Neutrophil (primary cell): ENCODE measurements at regions not wholly inside any gene's neighbourhood (a gene's known extent, or its start where the extent isn't known, plus 50 kb on each side); places are given as distances from the start of the nearest gene placed in this dataset.

Source experiments
- H3K27ac ChIP-seq: fragments of 200-600 bp; sonication (generic); 2 replicates; pipeline ENCODE4 v1.5.1; 2016; ENCODE audit warnings: mild to moderate bottlenecking, moderate library complexity
- H3K27me3 ChIP-seq: fragments of 200-600 bp; sonication (generic); 2 replicates; pipeline ENCODE4 v1.6.0; 2016; ENCODE audit warnings: mild to moderate bottlenecking
- H3K36me3 ChIP-seq: fragments of 200-600 bp; sonication (generic); 2 replicates; pipeline ENCODE4 v1.5.1; 2017
- H3K4me1 ChIP-seq, 2 experiments: fragments of 200-600 bp in 1 of 2; sonication (generic) in 1 of 2; 1 replicate in 1 of 2; 2 replicates in 1 of 2; pipeline versions ENCODE4 v1.5.1 to v1.6.1; 2013 to 2016; ENCODE audit warnings: low read depth in 1 of 2, low read length in 1 of 2, mild to moderate bottlenecking in 1 of 2, moderate library complexity in 1 of 2; ENCODE audit not compliant: control insufficient read depth in 1 of 2, insufficient read depth in 1 of 2
- H3K4me3 ChIP-seq, 2 experiments: fragments of 200-600 bp in 1 of 2; sonication (generic) in 1 of 2; 1 replicate in 1 of 2; 2 replicates in 1 of 2; pipeline ENCODE4 v1.5.1; 2013 to 2016; ENCODE audit warnings: low read depth in 1 of 2, low read length in 1 of 2, mild to moderate bottlenecking in 1 of 2, moderate library complexity in 1 of 2
- H3K9me3 ChIP-seq: fragments of 200-600 bp; sonication (generic); 2 replicates; pipeline ENCODE4 v1.5.1; 2016
- CTCF ChIP-seq: fragments of 200-600 bp; sonication (generic); IDR thresholded peaks from 2 replicates; pipeline ENCODE4 v1.5.1; 2016; ENCODE audit warnings: antibody characterized with exemption

- H3K4me3 ChIP-seq: no peak overlapping the region
- no peaks in the 10 kb centered on the region for H3K4me1 ChIP-seq
- H3K9me3 ChIP-seq: no peaks in the 10 kb centered on the region
- no peaks in the 10 kb centered on the region for H3K27me3 ChIP-seq
- no peak overlapping the region for H3K27ac ChIP-seq
- no peaks in the 10 kb centered on the region for H3K36me3 ChIP-seq
- no peak for TF ChIP-seq CTCF
Observed at GRCh38 chr5:103425686-103426454, 136.7 kb downstream of the NUDT12 start.

GRCh38 chr5:103424453-103425205 is 138.0 kb downstream of the NUDT12 start:
- no peaks in the 10 kb centered on the region for H3K4me1 ChIP-seq
- TF ChIP-seq CTCF: no peak
- H3K27ac ChIP-seq: no peak overlapping the region
- no peaks in the 10 kb centered on the region for H3K27me3 ChIP-seq
- no peaks in the 10 kb centered on the region for H3K9me3 ChIP-seq
- no peaks in the 10 kb centered on the region for H3K36me3 ChIP-seq
- H3K4me3 ChIP-seq: no peak overlapping the region

GRCh38 chr5:103424026-103424425 is 138.6 kb downstream of the NUDT12 start:
- Histone ChIP-seq H3K4me1 (no peaks in the 10 kb centered on the region), H3K27me3 (no peaks in the 10 kb centered on the region), H3K27ac (no peak overlapping the region), H3K4me3 (no peak overlapping the region), H3K36me3 (no peaks in the 10 kb centered on the region), H3K9me3 (no peaks in the 10 kb centered on the region)
- no peak for TF ChIP-seq CTCF

- H3K4me1 ChIP-seq: no peaks in the 10 kb centered on the region
- TF ChIP-seq CTCF: no peak
Observed at GRCh38 chr5:103422756-103423155, 139.8 kb downstream of the NUDT12 start.

GRCh38 chr5:103414604-103415003 is 148.0 kb downstream of the NUDT12 start:
- Histone ChIP-seq H3K4me3 (no peak overlapping the region), H3K9me3 (no peaks in the 10 kb centered on the region), H3K27me3 (no peaks in the 10 kb centered on the region), H3K4me1 (peaks cover 22 to 27% of the 10 kb centered on the region in 2 experiments), H3K27ac (no peak overlapping the region), H3K36me3 (no peaks in the 10 kb centered on the region)
- TF ChIP-seq CTCF: no peak

More at GRCh38 chr5:103422756-103423155, 139.8 kb downstream of the NUDT12 start:
- Histone ChIP-seq H3K27ac (no peak overlapping the region), H3K4me3 (no peak overlapping the region), H3K27me3 (no peaks in the 10 kb centered on the region), H3K9me3 (no peaks in the 10 kb centered on the region), H3K36me3 (no peaks in the 10 kb centered on the region)
